Thymus (tissue), 11 donors: ENCODE measurements at regions not wholly inside any gene's neighbourhood (a gene's known extent, or its start where the extent isn't known, plus 50 kb on each side); places are given as distances from the start of the nearest gene placed in this dataset.

Experiments
- DNase-seq, 9 donors: peaks; one replicate each; pipeline ENCODE4 v3.0.0-alpha.2; 2013; ENCODE audit warnings: low spot score in 9 of 9, low read depth in 6 of 9, missing footprints in 1 of 9
- H3K27ac ChIP-seq, 2 donors: one replicate each; pipeline ENCODE4 v1.5.1; 2013; ENCODE audit warnings: control low read depth in 1 of 2, low read depth in 1 of 2, low read length in 1 of 2, mild to moderate bottlenecking in 1 of 2, moderate library complexity in 1 of 2
- H3K27me3 ChIP-seq, 2 donors: one replicate each; pipeline ENCODE4 v1.5.1; 2013; ENCODE audit warnings: low read length in 1 of 2; ENCODE audit not compliant: control insufficient read depth in 2 of 2, insufficient read depth in 1 of 2
- H3K36me3 ChIP-seq, 2 donors: one replicate each; pipeline ENCODE4 v1.5.1; 2013; ENCODE audit warnings: low read length in 1 of 2, mild to moderate bottlenecking in 1 of 2, moderate library complexity in 1 of 2; ENCODE audit not compliant: control insufficient read depth in 2 of 2, insufficient read depth in 2 of 2
- H3K4me1 ChIP-seq, 2 donors: one replicate each; pipeline ENCODE4 v1.5.1; 2013; ENCODE audit warnings: low read length in 2 of 2; ENCODE audit not compliant: control insufficient read depth in 2 of 2, insufficient read depth in 2 of 2
- H3K4me3 ChIP-seq, 2 donors: one replicate each; pipeline ENCODE4 v1.5.1; 2013; ENCODE audit warnings: low read length in 2 of 2, control low read depth in 1 of 2, mild to moderate bottlenecking in 1 of 2
- H3K9me3 ChIP-seq, 2 donors: one replicate each; pipeline ENCODE4 v1.5.1; 2013; ENCODE audit warnings: low read length in 1 of 2, mild to moderate bottlenecking in 1 of 2; ENCODE audit not compliant: control insufficient read depth in 2 of 2, insufficient read depth in 1 of 2
- WGBS: extraction: QIAGEN DNeasy Blood & Tissue Kit; methylation state at CpG from one replicate; pipeline ENCODE4 v1.1.7; 2013; 5-methylcytosine and 5-hydroxymethylcytosine counted together
- donor health status: healthy.

DNA sequence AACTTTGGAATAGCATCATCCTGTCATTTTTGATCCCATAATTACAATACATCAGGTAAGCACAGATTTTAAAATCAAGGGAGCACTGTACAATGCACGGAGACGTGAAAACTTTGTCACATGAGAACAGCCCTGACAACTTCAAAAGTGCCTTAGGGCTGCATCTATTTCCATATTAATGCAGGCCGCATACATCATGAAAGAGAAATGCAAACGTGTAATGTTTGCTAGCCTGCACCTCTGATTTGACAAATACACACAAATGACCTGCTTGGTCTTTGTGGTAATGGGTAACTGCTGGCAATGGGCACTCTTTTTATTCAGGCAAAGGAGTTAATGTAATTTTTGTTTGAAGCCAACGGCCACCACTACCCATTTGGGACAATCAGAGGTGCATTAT, 202.0 kb upstream of the EPHA4 start:
- WGBS, result 85% methylated on average over 5 of the region's 5 CpGs
- H3K27ac ChIP-seq, result no peak overlapping the region
- DNase-seq, result no peak
- H3K36me3 ChIP-seq, result no peaks in the 10 kb centered on the region
- no peaks in the 10 kb centered on the region for H3K4me1 ChIP-seq
- no peaks in the 10 kb centered on the region for H3K27me3 ChIP-seq
- no peaks in the 10 kb centered on the region for H3K9me3 ChIP-seq
- H3K4me3 ChIP-seq, result no peak overlapping the region

GRCh38 chr2:221771297-221771696, 199.2 kb upstream of the EPHA4 start:
- DNase-seq, result no peak
- Histone ChIP-seq H3K27me3 (no peaks in the 10 kb centered on the region), H3K36me3 (no peaks in the 10 kb centered on the region), H3K4me3 (no peak overlapping the region), H3K4me1 (no peaks in the 10 kb centered on the region), H3K9me3 (no peaks in the 10 kb centered on the region), H3K27ac (no peak overlapping the region)
- 93% methylated on average over 1 of the region's 1 CpG for WGBS

DNA sequence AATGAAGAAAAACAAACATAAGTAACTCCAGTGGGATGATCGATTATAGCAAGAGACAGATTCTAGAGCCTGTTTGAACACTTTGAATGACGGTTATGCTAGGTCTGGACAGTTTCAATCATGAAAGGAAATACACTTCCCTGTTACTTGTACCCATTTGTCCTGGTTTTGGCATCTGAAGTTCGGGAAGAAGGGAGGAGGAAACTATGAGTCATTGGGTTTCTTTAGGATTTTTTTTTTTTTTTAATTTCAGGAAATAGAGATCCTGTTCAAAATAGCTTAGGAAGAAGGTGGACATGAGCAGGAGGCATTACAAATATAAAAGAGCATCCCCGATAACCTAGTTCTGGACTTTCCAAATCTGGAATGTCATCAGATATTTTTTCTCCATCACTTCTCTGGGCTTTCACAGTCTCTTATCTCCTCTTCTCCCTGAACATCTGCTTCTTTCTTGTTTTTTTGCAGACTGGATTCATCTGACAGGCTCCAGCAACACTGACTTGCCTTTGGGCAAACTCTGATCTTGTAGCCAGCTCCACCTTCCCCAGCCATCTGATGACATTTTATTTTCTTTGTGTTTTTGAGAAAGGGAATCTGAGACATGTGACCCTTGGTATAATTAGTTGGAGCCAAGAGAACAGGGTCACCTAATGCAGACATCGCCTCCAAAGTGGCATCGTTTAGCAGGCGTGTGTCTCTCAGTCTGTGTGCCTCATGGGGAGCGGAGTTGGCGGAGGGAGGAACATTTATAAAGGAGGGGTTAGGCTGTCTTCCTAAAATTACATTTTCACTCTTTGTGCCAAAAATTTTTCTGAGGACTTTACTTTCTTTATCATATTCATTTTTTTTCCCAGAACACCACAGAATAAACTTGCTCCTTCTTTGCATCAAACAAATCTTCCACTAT, 195.3 kb upstream of the EPHA4 start:
- no peak for DNase-seq
- no peaks in the 10 kb centered on the region for H3K36me3 ChIP-seq
- WGBS, result 82% methylated on average over 9 of the region's 9 CpGs

GRCh38 chr2:221762496-221762895, 190.4 kb upstream of the EPHA4 start:
- 73% methylated on average over 1 of the region's 1 CpG for WGBS
- H3K27ac ChIP-seq, result no peak overlapping the region

More for the DNA sequence above, 195.3 kb upstream of the EPHA4 start:
- no peak overlapping the region for H3K27ac ChIP-seq
- no peaks in the 10 kb centered on the region for H3K4me1 ChIP-seq
- H3K4me3 ChIP-seq, result no peak overlapping the region
- no peaks in the 10 kb centered on the region for H3K9me3 ChIP-seq
- H3K27me3 ChIP-seq, result no peaks in the 10 kb centered on the region

DNA sequence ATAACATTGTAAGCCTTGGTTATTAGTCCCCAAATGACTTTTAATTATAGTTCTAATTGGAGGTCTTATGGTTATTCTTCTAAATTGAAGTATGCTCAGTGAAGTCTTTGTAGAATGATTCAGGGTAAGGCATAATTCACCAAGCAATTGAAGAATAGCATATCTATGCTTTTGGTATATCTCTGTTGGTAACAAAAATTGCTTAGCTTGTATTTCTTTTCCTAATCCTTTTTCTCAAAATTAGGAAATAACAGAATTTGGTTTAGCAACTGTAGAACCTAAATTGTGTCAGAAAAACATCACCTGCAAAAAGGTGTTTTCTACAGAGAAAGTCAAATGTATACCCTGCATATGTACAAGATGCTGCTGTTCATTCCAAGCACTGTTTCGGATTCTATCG, 189.2 kb upstream of the EPHA4 start:
- Histone ChIP-seq H3K27ac (no peak overlapping the region), H3K27me3 (no peaks in the 10 kb centered on the region), H3K4me1 (no peaks in the 10 kb centered on the region), H3K36me3 (no peaks in the 10 kb centered on the region), H3K4me3 (no peak overlapping the region), H3K9me3 (no peaks in the 10 kb centered on the region)
- WGBS, result 85% methylated on average over 2 of the region's 2 CpGs
- DNase-seq, result no peak

More at GRCh38 chr2:221762496-221762895, 190.4 kb upstream of the EPHA4 start:
- Histone ChIP-seq H3K4me1 (no peaks in the 10 kb centered on the region), H3K27me3 (no peaks in the 10 kb centered on the region), H3K9me3 (no peaks in the 10 kb centered on the region), H3K36me3 (no peaks in the 10 kb centered on the region), H3K4me3 (no peak overlapping the region)
- no peak for DNase-seq

GRCh38 chr2:221758076-221758475, 186.0 kb upstream of the EPHA4 start:
- DNase-seq, result no peak
- Histone ChIP-seq H3K9me3 (no peaks in the 10 kb centered on the region), H3K4me3 (no peak overlapping the region), H3K4me1 (no peaks in the 10 kb centered on the region), H3K36me3 (no peaks in the 10 kb centered on the region), H3K27me3 (no peaks in the 10 kb centered on the region), H3K27ac (no peak overlapping the region)
- WGBS, result 22% methylated on average over 5 of the region's 5 CpGs

DNA sequence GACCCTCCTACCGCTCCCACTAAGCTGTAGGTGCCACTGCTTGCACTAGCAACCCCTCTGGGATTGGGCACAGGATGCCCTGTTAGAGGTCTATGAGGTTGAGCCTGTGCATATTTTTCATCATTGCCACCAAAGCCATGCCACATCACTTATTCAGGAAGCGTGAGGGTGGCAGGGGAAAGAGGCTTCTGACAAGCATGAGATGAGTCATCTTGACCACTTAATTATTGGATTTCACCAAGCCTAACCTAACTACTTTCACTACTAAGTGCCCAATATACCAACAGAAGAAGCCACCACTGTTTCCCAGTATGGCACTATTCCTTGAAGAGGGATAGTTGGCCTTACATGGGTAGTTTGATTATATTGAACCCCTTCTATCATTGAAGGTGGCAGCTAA, 181.3 kb upstream of the EPHA4 start:
- H3K4me3 ChIP-seq, result no peak overlapping the region
- WGBS, result 93% methylated on average over 2 of the region's 2 CpGs
- H3K27me3 ChIP-seq, result no peaks in the 10 kb centered on the region
- H3K9me3 ChIP-seq, result no peaks in the 10 kb centered on the region
- DNase-seq, result no peak
- H3K27ac ChIP-seq, result no peak overlapping the region
- no peaks in the 10 kb centered on the region for H3K4me1 ChIP-seq
- no peaks in the 10 kb centered on the region for H3K36me3 ChIP-seq

DNA sequence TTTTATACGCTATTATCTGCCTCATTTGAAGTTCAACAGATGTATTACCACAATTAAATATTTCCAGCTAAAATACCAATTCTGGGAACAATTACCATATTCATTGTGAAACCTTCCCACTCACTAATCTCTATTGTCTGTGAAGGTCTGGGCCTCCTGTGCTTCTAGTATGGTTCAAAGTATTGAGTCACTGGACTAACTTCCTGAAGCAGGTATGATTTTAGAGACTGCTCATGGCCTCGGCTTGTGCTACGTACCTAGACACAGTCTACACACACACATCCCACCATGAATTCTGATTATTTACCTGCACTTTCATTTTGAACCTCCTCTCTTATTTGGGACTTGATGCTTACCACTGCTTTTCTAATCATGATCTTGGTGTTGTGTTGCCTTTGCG, 180.7 kb upstream of the EPHA4 start:
- no peaks in the 10 kb centered on the region for H3K36me3 ChIP-seq
- no peak overlapping the region for H3K27ac ChIP-seq
- H3K9me3 ChIP-seq, result no peaks in the 10 kb centered on the region
- no peak for DNase-seq
- H3K4me1 ChIP-seq, result no peaks in the 10 kb centered on the region
- no peak overlapping the region for H3K4me3 ChIP-seq
- no peaks in the 10 kb centered on the region for H3K27me3 ChIP-seq
- WGBS, result 96% methylated on average over 4 of the region's 4 CpGs

DNA sequence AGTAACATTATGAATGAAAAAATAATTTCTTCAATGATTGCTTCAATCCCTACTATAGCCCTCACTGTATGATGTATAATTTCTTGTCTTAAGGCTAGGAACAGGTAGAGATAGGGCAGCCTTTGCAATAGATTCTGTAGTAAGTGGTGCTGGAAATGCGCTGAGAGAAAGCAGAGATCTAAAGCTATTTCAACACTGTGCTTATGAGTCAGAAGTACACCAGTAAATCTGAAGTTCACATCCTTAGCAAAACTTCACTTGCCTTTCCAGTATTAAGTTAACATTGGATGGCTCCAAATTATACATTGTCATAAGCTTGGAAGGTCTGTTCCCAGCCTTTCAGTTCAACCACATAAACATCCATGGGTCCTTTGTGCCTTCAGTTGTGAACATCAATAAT, 178.2 kb upstream of the EPHA4 start:
- 99% methylated on average over 1 of the region's 1 CpG for WGBS
- DNase-seq, result no peak
- H3K9me3 ChIP-seq, result no peaks in the 10 kb centered on the region
- no peak overlapping the region for H3K4me3 ChIP-seq
- H3K27me3 ChIP-seq, result no peaks in the 10 kb centered on the region
- H3K27ac ChIP-seq, result no peak overlapping the region
- no peaks in the 10 kb centered on the region for H3K4me1 ChIP-seq
- H3K36me3 ChIP-seq, result no peaks in the 10 kb centered on the region
